Endodermal cell (in vitro differentiated cells): ENCODE measurements at regions not wholly inside any gene's neighbourhood (a gene's known extent, or its start where the extent isn't known, plus 50 kb on each side); places are given as distances from the start of the nearest gene placed in this dataset.

Experiments used
- DNase-seq: peaks from one replicate; pipeline ENCODE4 v3.0.0-alpha.2; 2017
- H3K27ac ChIP-seq: 2 replicates; pipeline ENCODE4 v1.5.1; 2013; ENCODE audit warnings: mild to moderate bottlenecking, low read depth, low read length, moderate library complexity
- H3K27me3 ChIP-seq: 2 replicates; pipeline ENCODE4 v1.6.1; 2013; ENCODE audit warnings: mild to moderate bottlenecking, low read length, moderate library complexity; ENCODE audit not compliant: insufficient read depth, control insufficient read depth, poor library complexity, severe bottlenecking
- H3K36me3 ChIP-seq: 2 replicates; pipeline ENCODE4 v1.7.0; 2013; ENCODE audit warnings: mild to moderate bottlenecking, low read length, moderate library complexity; ENCODE audit not compliant: control insufficient read depth, insufficient read depth
- H3K4me1 ChIP-seq: one replicate; pipeline ENCODE4 v1.7.0; 2013; ENCODE audit warnings: low read length; ENCODE audit not compliant: control insufficient read depth, insufficient read depth
- H3K4me3 ChIP-seq: 2 replicates; pipeline ENCODE4 v1.5.1; 2013; ENCODE audit warnings: mild to moderate bottlenecking, low read length, moderate library complexity
- H3K9ac ChIP-seq: 2 replicates; pipeline ENCODE4 v1.6.1; 2013; ENCODE audit warnings: mild to moderate bottlenecking, low read length, moderate library complexity; ENCODE audit not compliant: poor library complexity, severe bottlenecking; ENCODE audit errors: extremely low read depth
- H3K9me3 ChIP-seq: 2 replicates; pipeline ENCODE4 v1.6.1; 2013; ENCODE audit warnings: mild to moderate bottlenecking, low read length, moderate library complexity; ENCODE audit not compliant: control insufficient read depth
- H3K27ac Mint-ChIP-seq: 2 replicates; pipeline ENCODE4 v1.8.0; 2020; ENCODE audit warnings: mixed read lengths
- H3K27me3 Mint-ChIP-seq: 2 replicates; pipeline ENCODE4 v1.8.0; 2021; ENCODE audit warnings: mild to moderate bottlenecking, mixed read lengths; ENCODE audit not compliant: insufficient read depth
- H3K36me3 Mint-ChIP-seq: 2 replicates; pipeline ENCODE4 v1.8.0; 2020; ENCODE audit warnings: low read depth, mixed read lengths
- H3K4me1 Mint-ChIP-seq: 2 replicates; pipeline ENCODE4 v1.8.0; 2020; ENCODE audit warnings: mixed read lengths
- H3K4me3 Mint-ChIP-seq: 2 replicates; pipeline ENCODE4 v1.8.0; 2020; ENCODE audit warnings: mild to moderate bottlenecking, moderate library complexity, mixed read lengths
- H3K9me3 Mint-ChIP-seq: 2 replicates; pipeline ENCODE4 v1.8.0; 2020; ENCODE audit warnings: mild to moderate bottlenecking, mixed read lengths
- CTCF ChIP-seq: fragments of 200-600 bp; sonication (generic); conservative IDR thresholded peaks from 2 replicates; pipeline ENCODE4 v1.5.0; 2021; ENCODE audit warnings: antibody characterized with exemption, mild to moderate bottlenecking
- WGBS, 2 experiments: methylation state at CpG; one replicate each; pipeline versions ENCODE4 v1.1.5 to v1.1.7; 2013; ENCODE audit warnings: missing lambda C conversion rate in 2 of 2, mixed read lengths in 1 of 2; ENCODE audit not compliant: insufficient coverage in 1 of 2, insufficient read length in 1 of 2; 5-methylcytosine and 5-hydroxymethylcytosine counted together

DNA sequence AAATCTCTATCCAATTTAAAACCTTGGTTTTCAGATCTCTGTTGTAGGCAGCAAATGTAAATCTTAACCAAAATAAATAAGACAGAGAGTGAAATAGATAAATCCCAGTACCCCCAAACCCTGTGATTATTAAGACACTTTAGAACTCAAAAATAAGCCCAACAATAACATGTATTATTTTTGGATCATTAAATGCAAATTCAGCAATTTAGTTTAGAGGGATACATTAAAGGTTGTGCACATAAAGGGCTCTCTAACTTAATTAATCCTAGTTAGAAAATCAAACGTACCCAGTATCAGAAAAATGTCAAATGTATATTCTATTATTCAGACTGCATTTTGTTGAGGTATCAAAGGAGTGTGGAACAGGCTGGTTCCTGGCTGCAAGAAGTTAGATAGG lies 416.8 kb downstream of the SLC16A7 start:
- Mint-ChIP-seq H3K9me3 (peaks cover 4% of the 10 kb centered on the region), H3K27ac (no peak overlapping the region), H3K4me3 (no peak overlapping the region), H3K36me3 (no peaks in the 10 kb centered on the region), H3K4me1 (peaks cover 3% of the 10 kb centered on the region), H3K27me3 (no peaks in the 10 kb centered on the region)
- H3K9me3 ChIP-seq = no peaks in the 10 kb centered on the region
- H3K4me3 ChIP-seq = no peak overlapping the region
- no peaks in the 10 kb centered on the region for H3K27me3 ChIP-seq
- H3K36me3 ChIP-seq = no peaks in the 10 kb centered on the region
- H3K9ac ChIP-seq = no peak overlapping the region
- DNase-seq = no peak
- H3K27ac ChIP-seq = no peak overlapping the region
- no CpG with 5 or more reads among the region's 1 CpG for WGBS, 2 experiments
- no peaks in the 10 kb centered on the region for H3K4me1 ChIP-seq
- no peak for TF ChIP-seq CTCF

- Histone ChIP-seq H3K36me3 (no peaks in the 10 kb centered on the region), H3K9me3 (no peaks in the 10 kb centered on the region), H3K27ac (no peak overlapping the region), H3K9ac (no peak overlapping the region), H3K27me3 (no peaks in the 10 kb centered on the region), H3K4me3 (no peak overlapping the region), H3K4me1 (no peaks in the 10 kb centered on the region)
- Mint-ChIP-seq H3K4me1 (peaks cover 3% of the 10 kb centered on the region), H3K27ac (no peak overlapping the region), H3K4me3 (no peak overlapping the region), H3K9me3 (peaks cover 8% of the 10 kb centered on the region), H3K27me3 (no peaks in the 10 kb centered on the region), H3K36me3 (peaks cover 2% of the 10 kb centered on the region)
- DNase-seq = no peak
- no peak for TF ChIP-seq CTCF
These were observed 418.6 kb downstream of the SLC16A7 start for GRCh38 chr12:60014436-60014835.

DNA sequence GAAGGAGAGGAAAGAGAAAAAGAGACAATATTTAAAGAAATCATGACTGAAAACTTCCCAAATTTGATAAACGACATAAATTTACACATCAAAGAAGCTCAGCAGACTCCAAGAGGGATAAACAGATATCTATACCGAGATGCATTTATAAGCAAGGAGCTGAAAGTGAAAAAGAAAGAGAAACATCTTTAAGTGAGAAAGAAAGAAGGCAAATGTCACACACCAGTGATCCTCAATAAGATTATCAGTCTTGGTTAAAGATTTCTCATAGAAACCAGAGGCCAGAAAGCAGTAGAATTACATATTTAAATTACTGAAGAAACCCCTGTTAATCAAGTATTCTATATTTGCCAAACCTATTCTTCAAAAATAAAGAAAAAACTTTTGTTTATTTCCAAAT lies 424.2 kb downstream of the SLC16A7 start:
- Mint-ChIP-seq H3K9me3 (peaks cover 6% of the 10 kb centered on the region), H3K27me3 (no peaks in the 10 kb centered on the region), H3K4me3 (no peak overlapping the region), H3K4me1 (peaks cover 9% of the 10 kb centered on the region), H3K27ac (no peak overlapping the region), H3K36me3 (peaks cover 2% of the 10 kb centered on the region)
- Histone ChIP-seq H3K4me3 (no peak overlapping the region), H3K9ac (no peak overlapping the region), H3K36me3 (no peaks in the 10 kb centered on the region), H3K9me3 (no peaks in the 10 kb centered on the region), H3K4me1 (peaks cover 6% of the 10 kb centered on the region), H3K27me3 (no peaks in the 10 kb centered on the region), H3K27ac (no peak overlapping the region)
- WGBS, 2 experiments = 93% methylated on average over 2 of the region's 2 CpGs; no CpG with 5 or more reads in 1 of the 2 experiments
- DNase-seq = no peak
- TF ChIP-seq CTCF = no peak
